GM12878 (cell line): ENCODE measurements at regions not wholly inside any gene's neighbourhood (a gene's known extent, or its start where the extent isn't known, plus 50 kb on each side); places are given as distances from the start of the nearest gene placed in this dataset.

ENCODE experiments used
- ATAC-seq: fragments of 200-7000 bp; cut with Tn5 transposase; 3 replicates; pipeline ENCODE4 v1.9.1; 2020; ENCODE audit warnings: mild to moderate bottlenecking, moderate library complexity
- BruUV-seq: library from RNA; stranded (reverse); fragments of 400-500 nt; replicated peaks from 2 replicates; lab custom pipeline; 2021; lab: Mats Ljungman, UMichigan
- CTCF ChIA-PET: fragments of 300-600 bp; sonication (Branson Sonifier 250); formaldehyde crosslinking; extraction: SDS; loops from one replicate; lab custom pipeline; 2021; ENCODE audit warnings: inconsistent platforms; lab: Yijun Ruan, JAX
- POLR2A ChIA-PET: fragments of 350-600 bp; formaldehyde crosslinking; extraction: SDS; loops from one replicate; lab custom pipeline; 2021; ENCODE audit warnings: inconsistent platforms; lab: Charles Lee
- RAD21 ChIA-PET: fragments of 300-600 bp; sonication (Branson Sonifier 250); formaldehyde crosslinking; loops from one replicate; lab custom pipeline; 2023; ENCODE audit warnings: antibody characterized with exemption; ENCODE audit not compliant: unreplicated experiment; lab: Charles Lee
- SMC1A ChIA-PET: fragments of 300-600 bp; sonication (Branson Sonifier 250); formaldehyde crosslinking; loops from one replicate; lab custom pipeline; 2023; ENCODE audit not compliant: unreplicated experiment, uncharacterized antibody; lab: Charles Lee
- DNase-seq: peaks from one replicate; pipeline ENCODE4 v3.0.0-alpha.2; 2011; ENCODE audit warnings: low read depth, low spot score
- FAIRE-seq: peaks from 3 replicates; lab custom pipeline; 2011; peaks lifted over from hg19 to GRCh38; lab: Jason Lieb, UNC
- H2AFZ ChIP-seq: 2 replicates; pipeline ENCODE4 v1.6.0; 2011; ENCODE audit warnings: low read depth, low read length, control low read depth; ENCODE audit not compliant: control insufficient read depth
- H3K27ac ChIP-seq: 2 replicates; pipeline ENCODE4 v1.5.1; 2011; ENCODE audit warnings: control low read depth; ENCODE audit not compliant: control insufficient read depth, insufficient read depth
- H3K27me3 ChIP-seq, 2 experiments: replicated peaks in 1 of 2; 2 replicates each; pipeline versions ENCODE4 v1.6.0 to v1.6.1; 2011; ENCODE audit warnings: low read length in 1 of 2; ENCODE audit not compliant: control insufficient read depth in 2 of 2, insufficient read depth in 2 of 2
- H3K36me3 ChIP-seq, 2 experiments: 2 replicates each; pipeline ENCODE4 v1.5.1; 2011; ENCODE audit warnings: low read length in 1 of 2; ENCODE audit not compliant: control insufficient read depth in 2 of 2, insufficient read depth in 2 of 2
- H3K4me1 ChIP-seq: 2 replicates; pipeline ENCODE4 v1.6.1; 2011; ENCODE audit warnings: mild to moderate bottlenecking, low read length, moderate library complexity, mixed read lengths; ENCODE audit not compliant: control insufficient read depth, insufficient read depth
- H3K4me2 ChIP-seq: 2 replicates; pipeline ENCODE4 v1.6.0; 2011; ENCODE audit warnings: control low read depth; ENCODE audit not compliant: control insufficient read depth, insufficient read depth
- H3K4me3 ChIP-seq: fragments of 200-600 bp; sonication (generic); 2 replicates; pipeline ENCODE4 v1.5.1; 2016
- H3K79me2 ChIP-seq: 2 replicates; pipeline ENCODE4 v1.6.0; 2011; ENCODE audit warnings: low read length; ENCODE audit not compliant: control insufficient read depth, insufficient read depth
- H3K9ac ChIP-seq: 2 replicates; pipeline ENCODE4 v1.8.0; 2011; ENCODE audit warnings: low read length, control low read depth, mixed read lengths; ENCODE audit not compliant: control insufficient read depth, insufficient read depth
- H3K9me3 ChIP-seq: replicated peaks from 3 replicates; pipeline ENCODE4 v1.5.1; 2011; ENCODE audit warnings: mild to moderate bottlenecking, low read length; ENCODE audit not compliant: control insufficient read depth, insufficient read depth
- H4K20me1 ChIP-seq: 2 replicates; pipeline ENCODE4 v1.6.0; 2011; ENCODE audit not compliant: control insufficient read depth, insufficient read depth
- CEBPZ ChIP-seq: fragments of 150-350 bp; IDR thresholded peaks from 2 replicates; pipeline ENCODE4 v1.6.1; 2016; ENCODE audit warnings: low read depth, low read length
- HSF1 ChIP-seq: fragments of 150-350 bp; IDR thresholded peaks from 2 replicates; pipeline ENCODE4 v1.6.1; 2014; ENCODE audit warnings: mild to moderate bottlenecking, low read depth, low read length
- IRF5 ChIP-seq: fragments of 450-650 bp; IDR thresholded peaks from 2 replicates; pipeline ENCODE4 v1.6.1; 2017; ENCODE audit warnings: borderline replicate concordance
- ZSCAN29 ChIP-seq: fragments of 450-650 bp; IDR thresholded peaks from 2 replicates; pipeline ENCODE4 v1.6.1; 2017; ENCODE audit warnings: mild to moderate bottlenecking, moderate library complexity
- WGBS: methylation state at CpG from one replicate; pipeline ENCODE4 v1.1.6; 2016; ENCODE audit warnings: low lambda C conversion rate; ENCODE audit not compliant: insufficient replicate concordance, insufficient coverage; ENCODE audit errors: missing lambda C conversion rate; 5-methylcytosine and 5-hydroxymethylcytosine counted together
- in situ Hi-C: fragments of 300-500 bp; cut with MboI; formaldehyde crosslinking; loops from 9 replicates; pipeline ENCODE4 v1.14.3; 2018; ENCODE audit warnings: mixed read lengths
- intact Hi-C: fragments of 100-400 bp; cut with micrococcal nuclease; formaldehyde crosslinking; loops from one replicate; pipeline ENCODE4 v1.14.2; 2022; ENCODE audit not compliant: unreplicated experiment
- TF ChIP-seq, protein P1 (sequence below): IDR thresholded peaks from 2 replicates; pipeline ENCODE4 v1.6.1; 2011; ENCODE audit warnings: mild to moderate bottlenecking, low read depth, low read length, moderate library complexity; ENCODE audit not compliant: insufficient replicate concordance

DNA sequence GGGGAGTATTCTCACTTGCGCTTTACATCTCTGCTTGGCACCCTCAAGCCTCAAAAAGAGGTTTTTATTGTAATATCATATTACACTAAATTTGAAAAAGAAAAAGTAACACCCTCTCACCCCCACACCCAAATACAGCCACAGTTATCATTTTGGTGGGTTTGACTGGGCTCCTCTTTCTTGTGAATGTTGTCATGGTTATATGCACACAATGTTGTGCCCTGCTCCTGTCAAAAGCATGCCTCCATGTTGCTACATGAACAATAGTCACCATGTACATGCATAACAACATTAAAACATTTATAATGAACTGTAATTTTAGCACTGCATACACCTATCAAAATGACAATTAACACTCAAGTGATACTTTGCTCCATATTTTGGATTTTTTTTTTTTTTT lies 100.2 kb downstream of the BCL2L11 start (continued):
- TF ChIP-seq CEBPZ, result no peak
- TF ChIP-seq, all 136 proteins: peak for 0

GRCh38 chr2:111221701-111222100 lies 101.0 kb downstream of the BCL2L11 start:
- H2AFZ ChIP-seq, result no peak overlapping the region
- no peaks in the 10 kb centered on the region for H4K20me1 ChIP-seq
- H3K36me3 ChIP-seq, result no peaks in the 10 kb centered on the region
- no peaks in the 10 kb centered on the region for H3K27me3 ChIP-seq
- SMC1A ChIA-PET, result interaction anchor here (0.8 to 6.7 kb wide), 5 partner anchors 14 to 37 kb away, joined by 3 to 108 read pairs (median 35); no protein-coding TSS in a partner anchor
- DNase-seq, result no peak
- no peaks in the 10 kb centered on the region for H3K79me2 ChIP-seq
- no peak for FAIRE-seq
- CTCF ChIA-PET, result no interaction called here
- H3K4me1 ChIP-seq, result peaks cover 22% of the 10 kb centered on the region
- H3K4me2 ChIP-seq, result no peak overlapping the region
- in situ Hi-C loops, result loop anchor here (25.0 kb wide), 1 partner anchor 359 kb away; no protein-coding TSS in a partner anchor
- RAD21 ChIA-PET, result interaction anchor here (1.3 kb wide), 1 partner anchor 27 kb away, joined by 5 read pairs; no protein-coding TSS in a partner anchor
- WGBS, result 76% methylated on average over 3 of the region's 3 CpGs
- intact Hi-C loops, result no loop called here
- H3K9ac ChIP-seq, result no peak overlapping the region
- POLR2A ChIA-PET, result interaction anchor here (1.0 kb wide), 1 partner anchor 27 kb away, joined by 3 read pairs; no protein-coding TSS in a partner anchor
- BruUV-seq, result no TSS peak
- H3K27ac ChIP-seq, result no peak overlapping the region
- no peak for ATAC-seq
- TF ChIP-seq HSF1 (no peak), IRF5 (no peak), ZSCAN29 (no peak)
- TF ChIP-seq, protein P1, sequence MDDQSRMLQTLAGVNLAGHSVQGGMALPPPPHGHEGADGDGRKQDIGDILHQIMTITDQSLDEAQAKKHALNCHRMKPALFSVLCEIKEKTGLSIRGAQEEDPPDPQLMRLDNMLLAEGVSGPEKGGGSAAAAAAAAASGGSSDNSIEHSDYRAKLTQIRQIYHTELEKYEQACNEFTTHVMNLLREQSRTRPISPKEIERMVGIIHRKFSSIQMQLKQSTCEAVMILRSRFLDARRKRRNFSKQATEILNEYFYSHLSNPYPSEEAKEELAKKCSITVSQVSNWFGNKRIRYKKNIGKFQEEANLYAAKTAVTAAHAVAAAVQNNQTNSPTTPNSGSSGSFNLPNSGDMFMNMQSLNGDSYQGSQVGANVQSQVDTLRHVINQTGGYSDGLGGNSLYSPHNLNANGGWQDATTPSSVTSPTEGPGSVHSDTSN, result no peak
- TF ChIP-seq, all 136 proteins: peak for 0
- no peak overlapping the region for H3K4me3 ChIP-seq
- peaks cover 19% of the 10 kb centered on the region for H3K9me3 ChIP-seq
